ENCODE measurements at regions not wholly inside any gene's neighbourhood (a gene's known extent, or its start where the extent isn't known, plus 50 kb on each side); places are given as distances from the start of the nearest gene placed in this dataset.

GRCh38 chr3:80769683-80770082 is 991.8 kb downstream of the GBE1 start:
- Histone ChIP-seq H3K9me3 (ENCODE audit: severe bottlenecking) (no peaks in the 10 kb centered on the region), H3K36me3 (no peaks in the 10 kb centered on the region), H3K4me3 (ENCODE audit: low read depth, low read length) (no peak overlapping the region), H3K27ac (no peak overlapping the region), H3K27me3 (ENCODE audit: insufficient read depth, low read depth, severe bottlenecking) (no peaks in the 10 kb centered on the region)
- TF ChIP-seq CTCF (IDR thresholded peaks at IDR 0.05; ENCODE audit: low read depth, low read length) = no peak
- no peak for DNase-seq

- DNase-seq = no peak
- Histone ChIP-seq H3K36me3 (no peaks in the 10 kb centered on the region), H3K27ac (no peak overlapping the region), H3K4me3 (ENCODE audit: low read depth, low read length) (no peak overlapping the region), H3K9me3 (ENCODE audit: severe bottlenecking) (no peaks in the 10 kb centered on the region), H3K27me3 (ENCODE audit: insufficient read depth, low read depth, severe bottlenecking) (no peaks in the 10 kb centered on the region)
- TF ChIP-seq CTCF (IDR thresholded peaks at IDR 0.05; ENCODE audit: low read depth, low read length) = no peak
These were observed 993.8 kb downstream of the GBE1 start for GRCh38 chr3:80767604-80768003.

- Histone ChIP-seq H3K36me3 (no peaks in the 10 kb centered on the region), H3K4me3 (ENCODE audit: low read depth, low read length) (no peak overlapping the region), H3K27ac (no peak overlapping the region), H3K9me3 (ENCODE audit: severe bottlenecking) (no peaks in the 10 kb centered on the region), H3K27me3 (ENCODE audit: insufficient read depth, low read depth, severe bottlenecking) (no peaks in the 10 kb centered on the region)
- DNase-seq = no peak
- no peak for TF ChIP-seq CTCF (IDR thresholded peaks at IDR 0.05; ENCODE audit: low read depth, low read length)
These were observed 987.2 kb upstream of the ROBO1 start for GRCh38 chr3:80754969-80755368.

GRCh38 chr3:80753021-80753420 is 985.2 kb upstream of the ROBO1 start:
- DNase-seq = no peak
- TF ChIP-seq CTCF (IDR thresholded peaks at IDR 0.05; ENCODE audit: low read depth, low read length) = no peak
- Histone ChIP-seq H3K4me3 (ENCODE audit: low read depth, low read length) (no peak overlapping the region), H3K36me3 (no peaks in the 10 kb centered on the region), H3K27ac (no peak overlapping the region), H3K9me3 (ENCODE audit: severe bottlenecking) (no peaks in the 10 kb centered on the region), H3K27me3 (ENCODE audit: insufficient read depth, low read depth, severe bottlenecking) (no peaks in the 10 kb centered on the region)

- H3K9me3 ChIP-seq (ENCODE audit: severe bottlenecking) = no peaks in the 10 kb centered on the region
- no peaks in the 10 kb centered on the region for H3K36me3 ChIP-seq
- H3K27me3 ChIP-seq (ENCODE audit: insufficient read depth, low read depth, severe bottlenecking) = no peaks in the 10 kb centered on the region
- no peak overlapping the region for H3K27ac ChIP-seq
- H3K4me3 ChIP-seq (ENCODE audit: low read depth, low read length) = no peak overlapping the region
- no peak for DNase-seq
- TF ChIP-seq CTCF (IDR thresholded peaks at IDR 0.05; ENCODE audit: low read depth, low read length) = no peak
These were observed 982.8 kb upstream of the ROBO1 start for GRCh38 chr3:80750637-80751036.

GRCh38 chr3:80734920-80735319 is 967.1 kb upstream of the ROBO1 start:
- no peak for DNase-seq
- Histone ChIP-seq H3K27ac (no peak overlapping the region), H3K36me3 (no peaks in the 10 kb centered on the region), H3K27me3 (ENCODE audit: insufficient read depth, low read depth, severe bottlenecking) (no peaks in the 10 kb centered on the region), H3K4me3 (ENCODE audit: low read depth, low read length) (no peak overlapping the region), H3K9me3 (ENCODE audit: severe bottlenecking) (no peaks in the 10 kb centered on the region)
- TF ChIP-seq CTCF (IDR thresholded peaks at IDR 0.05; ENCODE audit: low read depth, low read length) = no peak
